ENCODE measurements at regions not wholly inside any gene's neighbourhood (a gene's known extent, or its start where the extent isn't known, plus 50 kb on each side); places are given as distances from the start of the nearest gene placed in this dataset.

DNA sequence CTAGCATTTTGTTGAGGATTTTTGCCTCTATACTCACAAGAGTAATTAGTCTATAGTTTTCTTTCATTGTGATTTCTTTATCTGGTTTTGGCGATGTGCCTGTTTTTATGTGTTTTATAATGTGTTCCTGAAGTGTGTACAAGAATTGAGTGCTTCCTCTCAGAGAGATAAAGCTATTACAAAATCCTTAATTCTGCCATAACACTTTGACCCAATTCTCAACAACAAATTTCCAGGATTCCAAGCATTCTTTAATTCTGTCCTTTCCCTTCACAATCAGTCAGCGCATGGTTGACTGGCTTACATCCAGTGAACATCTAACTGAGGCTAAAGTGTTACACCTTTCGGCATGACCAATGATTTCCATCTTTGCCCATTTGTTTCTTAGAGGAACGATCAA is 282.9 kb upstream of the MVB12B start:
- no peak for TF ChIP-seq SP1 (IDR thresholded peaks at IDR 0.05; ENCODE audit: low read depth)
- TF ChIP-seq, protein P1, sequence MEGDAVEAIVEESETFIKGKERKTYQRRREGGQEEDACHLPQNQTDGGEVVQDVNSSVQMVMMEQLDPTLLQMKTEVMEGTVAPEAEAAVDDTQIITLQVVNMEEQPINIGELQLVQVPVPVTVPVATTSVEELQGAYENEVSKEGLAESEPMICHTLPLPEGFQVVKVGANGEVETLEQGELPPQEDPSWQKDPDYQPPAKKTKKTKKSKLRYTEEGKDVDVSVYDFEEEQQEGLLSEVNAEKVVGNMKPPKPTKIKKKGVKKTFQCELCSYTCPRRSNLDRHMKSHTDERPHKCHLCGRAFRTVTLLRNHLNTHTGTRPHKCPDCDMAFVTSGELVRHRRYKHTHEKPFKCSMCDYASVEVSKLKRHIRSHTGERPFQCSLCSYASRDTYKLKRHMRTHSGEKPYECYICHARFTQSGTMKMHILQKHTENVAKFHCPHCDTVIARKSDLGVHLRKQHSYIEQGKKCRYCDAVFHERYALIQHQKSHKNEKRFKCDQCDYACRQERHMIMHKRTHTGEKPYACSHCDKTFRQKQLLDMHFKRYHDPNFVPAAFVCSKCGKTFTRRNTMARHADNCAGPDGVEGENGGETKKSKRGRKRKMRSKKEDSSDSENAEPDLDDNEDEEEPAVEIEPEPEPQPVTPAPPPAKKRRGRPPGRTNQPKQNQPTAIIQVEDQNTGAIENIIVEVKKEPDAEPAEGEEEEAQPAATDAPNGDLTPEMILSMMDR (IDR thresholded peaks at IDR 0.05 in 2 of 3, conservative IDR thresholded peaks at IDR 0.05 in 1 of 3; ENCODE audit: borderline replicate concordance in 1 of 3, insufficient read depth in 1 of 3, low read depth in 2 of 3, low read length in 2 of 3), result no peak
- no peak for TF ChIP-seq EZH2 (IDR thresholded peaks at IDR 0.05)
- TF ChIP-seq YY1 (IDR thresholded peaks at IDR 0.05; ENCODE audit: extremely low read depth, insufficient replicate concordance, low read depth, low read length), result no peak
- TF ChIP-seq, protein P2, sequence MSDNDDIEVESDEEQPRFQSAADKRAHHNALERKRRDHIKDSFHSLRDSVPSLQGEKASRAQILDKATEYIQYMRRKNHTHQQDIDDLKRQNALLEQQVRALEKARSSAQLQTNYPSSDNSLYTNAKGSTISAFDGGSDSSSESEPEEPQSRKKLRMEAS (IDR thresholded peaks at IDR 0.05), result no peak
- TF ChIP-seq POLR2A (IDR thresholded peaks at IDR 0.05; ENCODE audit: borderline replicate concordance, extremely low read depth, insufficient read depth, insufficient read length), result no peak
- TF ChIP-seq, protein P3, sequence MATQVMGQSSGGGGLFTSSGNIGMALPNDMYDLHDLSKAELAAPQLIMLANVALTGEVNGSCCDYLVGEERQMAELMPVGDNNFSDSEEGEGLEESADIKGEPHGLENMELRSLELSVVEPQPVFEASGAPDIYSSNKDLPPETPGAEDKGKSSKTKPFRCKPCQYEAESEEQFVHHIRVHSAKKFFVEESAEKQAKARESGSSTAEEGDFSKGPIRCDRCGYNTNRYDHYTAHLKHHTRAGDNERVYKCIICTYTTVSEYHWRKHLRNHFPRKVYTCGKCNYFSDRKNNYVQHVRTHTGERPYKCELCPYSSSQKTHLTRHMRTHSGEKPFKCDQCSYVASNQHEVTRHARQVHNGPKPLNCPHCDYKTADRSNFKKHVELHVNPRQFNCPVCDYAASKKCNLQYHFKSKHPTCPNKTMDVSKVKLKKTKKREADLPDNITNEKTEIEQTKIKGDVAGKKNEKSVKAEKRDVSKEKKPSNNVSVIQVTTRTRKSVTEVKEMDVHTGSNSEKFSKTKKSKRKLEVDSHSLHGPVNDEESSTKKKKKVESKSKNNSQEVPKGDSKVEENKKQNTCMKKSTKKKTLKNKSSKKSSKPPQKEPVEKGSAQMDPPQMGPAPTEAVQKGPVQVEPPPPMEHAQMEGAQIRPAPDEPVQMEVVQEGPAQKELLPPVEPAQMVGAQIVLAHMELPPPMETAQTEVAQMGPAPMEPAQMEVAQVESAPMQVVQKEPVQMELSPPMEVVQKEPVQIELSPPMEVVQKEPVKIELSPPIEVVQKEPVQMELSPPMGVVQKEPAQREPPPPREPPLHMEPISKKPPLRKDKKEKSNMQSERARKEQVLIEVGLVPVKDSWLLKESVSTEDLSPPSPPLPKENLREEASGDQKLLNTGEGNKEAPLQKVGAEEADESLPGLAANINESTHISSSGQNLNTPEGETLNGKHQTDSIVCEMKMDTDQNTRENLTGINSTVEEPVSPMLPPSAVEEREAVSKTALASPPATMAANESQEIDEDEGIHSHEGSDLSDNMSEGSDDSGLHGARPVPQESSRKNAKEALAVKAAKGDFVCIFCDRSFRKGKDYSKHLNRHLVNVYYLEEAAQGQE (IDR thresholded peaks at IDR 0.05; ENCODE audit: low read depth), result no peak
- TF ChIP-seq EZH2phosphoT487 (IDR thresholded peaks at IDR 0.05; ENCODE audit: borderline replicate concordance), result no peak
- no peak for TF ChIP-seq RAD21 (IDR thresholded peaks at IDR 0.05; ENCODE audit: low read depth)
- TF ChIP-seq, protein P4, sequence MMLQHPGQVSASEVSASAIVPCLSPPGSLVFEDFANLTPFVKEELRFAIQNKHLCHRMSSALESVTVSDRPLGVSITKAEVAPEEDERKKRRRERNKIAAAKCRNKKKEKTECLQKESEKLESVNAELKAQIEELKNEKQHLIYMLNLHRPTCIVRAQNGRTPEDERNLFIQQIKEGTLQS (IDR thresholded peaks at IDR 0.05), result no peak
- TF ChIP-seq POLR2AphosphoS5 (IDR thresholded peaks at IDR 0.05; ENCODE audit: low read depth, low read length), result no peak
- no peak for TF ChIP-seq ZNF274 (IDR thresholded peaks at IDR 0.05; ENCODE audit: low read depth, low read length)

All from HCT116 (cell line).